NCI-H187 (cell line): ENCODE measurements at regions not wholly inside any gene's neighbourhood (a gene's known extent, or its start where the extent isn't known, plus 50 kb on each side); places are given as distances from the start of the nearest gene placed in this dataset.

Experiments used
- DNase-seq, 2 experiments: peaks; one replicate each; lab custom pipeline; 2025; lab: John Stamatoyannopoulos, UW

- no peak for DNase-seq
Measured at GRCh38 chr10:21172930-21173801, 276.1 kb upstream of the NEBL start.

GRCh38 chr10:21172542-21172929 is 275.4 kb upstream of the NEBL start:
- DNase-seq = no peak

- no peak for DNase-seq
Measured at GRCh38 chr10:21171936-21172541, 274.9 kb upstream of the NEBL start.

DNA sequence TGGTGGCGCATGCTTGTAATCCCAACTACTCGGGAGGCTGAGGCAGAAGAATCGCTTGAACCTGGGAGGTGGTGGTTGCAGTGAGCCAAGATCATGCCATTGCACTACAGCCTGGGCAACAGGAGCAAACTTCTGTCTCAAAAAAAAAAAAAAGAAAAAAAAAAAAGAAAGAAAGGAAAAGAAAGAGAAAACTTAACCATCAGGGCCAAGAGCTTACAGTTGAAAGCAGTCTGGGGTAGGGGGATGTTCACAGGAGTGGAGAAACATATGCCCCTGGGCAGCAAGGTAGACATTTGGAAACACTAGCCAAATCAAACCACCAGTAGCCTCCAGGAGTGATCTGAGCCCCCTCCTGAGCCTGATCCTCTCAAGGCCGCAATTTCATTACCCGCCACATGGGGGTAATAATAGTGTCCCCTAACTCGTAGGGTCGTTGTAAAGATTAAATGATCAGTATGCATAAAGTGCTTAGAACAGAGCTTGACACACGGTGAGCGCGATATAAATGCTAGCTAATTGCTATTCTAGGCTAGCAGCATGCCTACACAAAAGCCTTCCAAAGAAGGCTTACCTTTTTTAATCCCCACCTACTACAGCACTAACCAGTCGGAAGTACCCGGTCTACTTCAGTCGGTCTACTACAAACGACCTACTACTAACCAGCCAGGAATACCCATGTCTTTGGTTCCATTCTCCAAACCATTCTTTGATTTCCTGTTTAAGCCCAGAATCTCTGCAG is 274.3 kb upstream of the NEBL start:
- no peak for DNase-seq

GRCh38 chr10:21170216-21170615 is 273.1 kb upstream of the NEBL start:
- no peak for DNase-seq

- DNase-seq = no peak
Measured at GRCh38 chr10:21169271-21169670, 272.2 kb upstream of the NEBL start.

DNA sequence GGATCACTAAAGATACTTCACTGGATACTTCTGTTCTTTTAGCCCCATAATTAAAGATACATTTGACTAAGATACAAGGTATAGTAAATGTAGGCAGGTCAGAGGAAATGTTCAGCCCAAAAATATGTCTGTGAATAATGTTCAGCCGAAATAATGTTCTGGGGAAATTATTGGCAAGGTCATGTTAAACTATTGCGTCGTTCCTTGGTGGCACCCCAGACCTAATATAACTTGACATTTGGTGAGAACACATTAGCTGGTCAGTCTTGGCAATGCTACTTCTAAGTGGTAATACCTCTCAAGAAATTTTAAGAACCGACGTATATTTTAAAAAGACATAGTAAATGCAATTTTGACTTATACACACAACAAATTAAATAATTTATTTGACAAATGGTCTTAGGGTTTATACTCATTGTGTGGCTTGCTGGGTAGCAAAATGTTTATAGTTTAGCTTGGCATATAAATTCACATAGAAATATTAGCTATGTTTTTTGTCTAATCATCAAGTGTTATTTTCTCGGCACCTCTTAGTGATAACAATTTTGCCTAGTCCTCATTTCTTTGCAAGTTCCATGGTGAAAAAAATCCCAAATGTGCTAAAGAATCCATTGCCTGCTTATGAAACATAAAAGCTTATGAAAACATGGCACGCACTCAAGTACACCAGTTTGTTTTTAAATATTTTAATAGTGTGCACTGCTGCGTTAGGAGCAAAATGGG is 270.3 kb upstream of the NEBL start:
- no peak for DNase-seq

- no peak for DNase-seq
Measured at GRCh38 chr10:21166557-21167287, 269.6 kb upstream of the NEBL start.

- no peak for DNase-seq
Measured at GRCh38 chr10:21165489-21165888, 268.4 kb upstream of the NEBL start.

- DNase-seq = no peak
Measured at GRCh38 chr10:21164687-21165086, 267.6 kb upstream of the NEBL start.

DNA sequence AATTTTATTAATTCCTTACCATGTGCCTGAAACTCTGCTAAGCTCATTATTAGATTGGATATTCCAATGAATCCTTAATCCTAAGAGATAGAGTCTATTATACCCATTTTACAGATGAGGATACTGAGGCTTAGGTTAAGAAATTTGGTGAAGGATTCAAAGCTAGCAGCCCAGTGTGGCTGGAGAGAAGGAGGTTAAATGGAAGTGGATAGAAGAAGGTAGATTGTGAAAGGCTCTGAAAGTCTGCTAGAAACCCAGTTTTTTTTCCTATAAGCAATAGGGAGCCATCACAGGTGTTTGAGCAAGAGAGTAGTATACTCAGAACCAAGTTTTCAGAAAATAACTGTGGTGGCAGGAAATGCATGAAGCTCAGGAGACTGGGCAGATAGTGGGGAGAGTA is 265.8 kb upstream of the NEBL start:
- no peak for DNase-seq

GRCh38 chr10:21161647-21162046 is 264.5 kb upstream of the NEBL start:
- DNase-seq = no peak

- no peak for DNase-seq
Measured at GRCh38 chr10:21161090-21161625, 264.0 kb upstream of the NEBL start.

DNA sequence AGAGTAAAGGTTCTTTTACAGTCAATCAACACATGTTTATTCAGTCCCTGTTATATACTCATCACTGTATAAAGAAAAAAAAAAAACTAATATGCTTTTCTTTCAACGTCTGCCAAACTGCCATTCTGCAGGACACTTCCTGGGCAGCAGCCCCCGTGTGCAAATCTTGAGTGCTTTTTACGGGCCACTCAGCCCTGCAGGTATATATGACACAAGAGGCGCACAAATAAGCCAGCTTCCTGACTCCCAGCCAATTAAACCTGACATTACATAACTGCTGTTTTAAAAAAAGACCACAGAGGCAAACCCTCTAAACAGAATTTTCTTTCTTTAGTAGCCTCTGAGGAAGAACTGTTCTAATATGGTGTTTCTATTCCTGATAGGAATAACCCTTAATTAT is 263.0 kb upstream of the NEBL start:
- DNase-seq = no peak

GRCh38 chr10:21159669-21160068 is 262.6 kb upstream of the NEBL start:
- DNase-seq = no peak

GRCh38 chr10:21158301-21158700 is 261.2 kb upstream of the NEBL start:
- DNase-seq = no peak

GRCh38 chr10:21157664-21158063 is 260.6 kb upstream of the NEBL start:
- no peak for DNase-seq

- no peak for DNase-seq
Measured at GRCh38 chr10:21150166-21150565, 253.1 kb upstream of the NEBL start.

DNA sequence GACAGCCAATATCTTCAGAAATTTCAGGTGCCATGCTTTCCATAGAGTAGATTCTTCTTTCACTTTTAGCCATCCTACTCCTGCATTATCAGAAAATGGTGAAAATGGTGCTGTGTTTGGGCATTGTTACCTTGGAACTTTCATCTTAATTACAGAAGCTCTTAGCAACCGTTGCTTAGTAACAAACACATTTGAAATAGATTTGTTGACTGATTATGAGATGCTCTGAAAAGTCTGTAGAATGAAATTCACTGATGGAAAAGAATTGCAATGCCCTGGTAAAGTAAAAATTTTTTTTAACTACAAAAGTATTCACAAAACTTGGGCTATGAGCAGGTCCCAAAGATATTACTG is 249.3 kb upstream of the NEBL start:
- no peak for DNase-seq

- no peak for DNase-seq
Measured at GRCh38 chr10:21145751-21146435, 248.8 kb upstream of the NEBL start.

- no peak for DNase-seq
Measured at GRCh38 chr10:21144047-21144446, 246.9 kb upstream of the NEBL start.
